MCF 10A (cell line): ENCODE measurements at regions not wholly inside any gene's neighbourhood (a gene's known extent, or its start where the extent isn't known, plus 50 kb on each side); places are given as distances from the start of the nearest gene placed in this dataset.

Source experiments
- BruUV-seq: library from RNA; stranded (reverse); fragments of 400-500 nt; replicated peaks from 2 replicates; lab custom pipeline; 2021; lab: Mats Ljungman, UMichigan
- CTCF ChIA-PET: fragments of 300-600 bp; sonication (Branson Sonifier 250); formaldehyde crosslinking; extraction: SDS; loops from one replicate; lab custom pipeline; 2021; ENCODE audit warnings: antibody characterized with exemption, inconsistent platforms; lab: Yijun Ruan, JAX
- POLR2A ChIA-PET: fragments of 300-600, 350-650 bp; sonication (Branson Sonifier 250); formaldehyde crosslinking; extraction: SDS; loops from one replicate; lab custom pipeline; 2020; ENCODE audit warnings: antibody characterized with exemption, inconsistent platforms; lab: Yijun Ruan, JAX
- DNase-seq: peaks from one replicate; pipeline ENCODE4 v3.0.0-alpha.2; 2018; ENCODE audit not compliant: unreplicated experiment
- H3K27ac Mint-ChIP-seq: one replicate; pipeline ENCODE4 v1.8.0; 2022; ENCODE audit warnings: mild to moderate bottlenecking, low read depth, mixed read lengths; ENCODE audit not compliant: unreplicated experiment
- H3K27me3 Mint-ChIP-seq: one replicate; pipeline ENCODE4 v1.8.0; 2022; ENCODE audit warnings: mixed read lengths; ENCODE audit not compliant: insufficient read depth, unreplicated experiment
- H3K36me3 Mint-ChIP-seq: one replicate; pipeline ENCODE4 v1.8.0; 2022; ENCODE audit warnings: mild to moderate bottlenecking, moderate library complexity, mixed read lengths; ENCODE audit not compliant: insufficient read depth, unreplicated experiment
- H3K4me1 Mint-ChIP-seq: one replicate; pipeline ENCODE4 v1.8.0; 2022; ENCODE audit warnings: mixed read lengths; ENCODE audit not compliant: insufficient read depth, unreplicated experiment
- H3K4me3 Mint-ChIP-seq: one replicate; pipeline ENCODE4 v1.8.0; 2022; ENCODE audit warnings: mild to moderate bottlenecking, moderate library complexity, mixed read lengths; ENCODE audit not compliant: unreplicated experiment
- H3K9me3 Mint-ChIP-seq: one replicate; pipeline ENCODE4 v1.8.0; 2022; ENCODE audit warnings: mixed read lengths; ENCODE audit not compliant: unreplicated experiment
- intact Hi-C: fragments of 100-400 bp; cut with micrococcal nuclease; formaldehyde crosslinking; loops from 2 replicates; pipeline ENCODE4 v1.14.1; 2022
- TF ChIP-seq, protein P1 (sequence below): fragments of 200-600 bp; IDR thresholded peaks from one replicate; pipeline ENCODE4 v1.8.0; 2022; ENCODE audit warnings: antibody characterized with exemption, mild to moderate bottlenecking; ENCODE audit not compliant: unreplicated experiment

DNA sequence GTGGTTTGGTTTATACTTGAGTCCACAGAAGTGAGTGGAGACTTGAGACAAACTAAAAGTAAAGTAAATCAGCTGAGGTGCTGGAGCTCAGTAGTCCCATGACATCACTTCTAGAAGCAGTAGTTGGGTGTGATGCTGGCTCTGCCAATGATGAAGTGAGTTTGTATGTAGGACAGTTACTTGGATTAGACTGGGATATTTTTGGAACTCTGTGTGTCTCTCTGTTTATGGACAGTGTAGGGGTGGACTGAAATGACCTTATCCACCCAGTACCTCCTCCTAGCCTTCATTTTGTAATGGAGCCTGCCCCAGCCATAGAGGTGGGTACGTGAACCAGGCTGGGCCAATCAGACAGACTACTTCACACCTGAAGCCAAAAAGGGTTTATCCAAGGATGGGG lies 52.2 kb downstream of the POLR1D start:
- no peak for DNase-seq
- ChIA-PET CTCF (interaction anchor here (1.6 to 4.9 kb wide), 3 partner anchors 8 to 153 kb away, joined by 4 to 17 read pairs (median 7); no protein-coding TSS in a partner anchor), POLR2A (interaction anchor here (0.7 to 1.0 kb wide), 2 partner anchors 20 to 99 kb away, joined by 3 read pairs; no protein-coding TSS in a partner anchor)
- no peaks in the 10 kb centered on the region for H3K36me3 Mint-ChIP-seq
- no peak overlapping the region for H3K4me3 Mint-ChIP-seq
- intact Hi-C loops, result no loop called here
- TF ChIP-seq, protein P1, sequence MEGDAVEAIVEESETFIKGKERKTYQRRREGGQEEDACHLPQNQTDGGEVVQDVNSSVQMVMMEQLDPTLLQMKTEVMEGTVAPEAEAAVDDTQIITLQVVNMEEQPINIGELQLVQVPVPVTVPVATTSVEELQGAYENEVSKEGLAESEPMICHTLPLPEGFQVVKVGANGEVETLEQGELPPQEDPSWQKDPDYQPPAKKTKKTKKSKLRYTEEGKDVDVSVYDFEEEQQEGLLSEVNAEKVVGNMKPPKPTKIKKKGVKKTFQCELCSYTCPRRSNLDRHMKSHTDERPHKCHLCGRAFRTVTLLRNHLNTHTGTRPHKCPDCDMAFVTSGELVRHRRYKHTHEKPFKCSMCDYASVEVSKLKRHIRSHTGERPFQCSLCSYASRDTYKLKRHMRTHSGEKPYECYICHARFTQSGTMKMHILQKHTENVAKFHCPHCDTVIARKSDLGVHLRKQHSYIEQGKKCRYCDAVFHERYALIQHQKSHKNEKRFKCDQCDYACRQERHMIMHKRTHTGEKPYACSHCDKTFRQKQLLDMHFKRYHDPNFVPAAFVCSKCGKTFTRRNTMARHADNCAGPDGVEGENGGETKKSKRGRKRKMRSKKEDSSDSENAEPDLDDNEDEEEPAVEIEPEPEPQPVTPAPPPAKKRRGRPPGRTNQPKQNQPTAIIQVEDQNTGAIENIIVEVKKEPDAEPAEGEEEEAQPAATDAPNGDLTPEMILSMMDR, result no peak
- H3K9me3 Mint-ChIP-seq, result no peaks in the 10 kb centered on the region
- H3K27me3 Mint-ChIP-seq, result no peaks in the 10 kb centered on the region
- H3K27ac Mint-ChIP-seq, result no peak overlapping the region
- H3K4me1 Mint-ChIP-seq, result peaks cover 13% of the 10 kb centered on the region
- no TSS peak for BruUV-seq

DNA sequence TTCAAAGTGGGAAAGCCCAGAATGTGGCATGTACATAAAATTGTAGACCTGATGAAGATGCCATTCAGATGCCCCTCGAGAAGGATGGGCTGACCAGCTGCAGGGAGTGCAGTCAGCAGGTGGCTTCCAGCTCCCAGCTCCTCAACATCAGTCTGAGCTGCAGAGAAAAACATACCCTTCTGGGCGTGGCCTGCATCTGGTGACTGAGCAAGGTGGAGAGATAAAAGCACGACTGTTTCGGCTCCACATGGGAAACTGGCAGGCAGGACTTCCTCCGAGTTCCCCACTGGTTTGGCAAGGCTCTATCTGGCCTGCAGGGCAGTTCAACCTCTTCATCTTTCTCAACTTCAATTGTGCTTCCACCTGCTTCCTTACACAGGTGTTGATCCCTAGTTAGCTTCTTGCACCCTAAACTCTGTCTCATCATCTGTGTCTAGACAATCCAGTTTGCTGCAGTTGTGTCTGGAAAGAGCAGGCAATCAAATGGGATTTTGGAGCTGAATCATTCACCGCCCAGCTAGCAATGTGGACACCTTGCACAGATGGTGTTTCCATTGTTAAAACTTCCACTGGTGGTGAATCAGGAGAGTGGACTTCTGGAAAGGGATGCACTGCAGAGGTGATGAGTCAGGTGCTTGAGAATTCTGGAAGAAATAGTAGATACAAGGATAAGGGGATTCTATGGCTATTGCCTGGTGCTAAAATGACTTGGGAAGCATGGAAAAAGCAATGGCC lies 56.8 kb downstream of the POLR1D start:
- H3K27ac Mint-ChIP-seq, result peak overlapping the region; percentile 24
- intact Hi-C loops, result no loop called here
- H3K36me3 Mint-ChIP-seq, result no peaks in the 10 kb centered on the region
- H3K4me1 Mint-ChIP-seq, result peaks cover 15% of the 10 kb centered on the region
- ChIA-PET POLR2A (interaction anchor here (0.5 to 2.9 kb wide), 5 partner anchors 14 to 147 kb away, joined by 3 to 26 read pairs (median 9); partner anchors contain the start of gene LNX2), CTCF (interaction anchor here (0.6 to 4.9 kb wide), 4 partner anchors 7 to 222 kb away, joined by 3 to 17 read pairs (median 4); no protein-coding TSS in a partner anchor)
- no peaks in the 10 kb centered on the region for H3K9me3 Mint-ChIP-seq
- TF ChIP-seq, protein P1, result no peak
- no TSS peak for BruUV-seq
- H3K27me3 Mint-ChIP-seq, result no peaks in the 10 kb centered on the region
- DNase-seq, result peak; percentile 65
- no peak overlapping the region for H3K4me3 Mint-ChIP-seq

DNA sequence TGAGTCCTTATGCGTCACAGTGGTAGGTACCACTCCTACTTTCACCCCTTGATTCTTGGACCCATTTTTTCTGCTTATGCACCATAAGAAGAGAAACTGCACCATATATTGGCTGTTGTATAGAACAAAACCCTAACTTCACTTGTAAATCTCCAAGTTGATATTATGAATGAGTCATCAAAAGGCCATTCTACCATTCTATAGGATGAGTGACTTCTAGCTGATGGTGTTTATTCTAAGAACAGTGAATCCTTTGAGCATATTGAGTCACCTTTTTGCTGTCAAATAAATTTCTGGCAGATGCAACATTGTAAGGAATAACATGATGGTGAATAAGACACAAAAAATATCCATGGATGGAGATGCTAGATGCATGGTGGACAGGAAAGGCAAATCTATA lies 57.7 kb downstream of the POLR1D start:
- POLR2A ChIA-PET, result interaction anchor here (0.9 to 2.0 kb wide), 2 partner anchors 13 to 147 kb away, joined by 5 to 11 read pairs; no protein-coding TSS in a partner anchor
- TF ChIP-seq, protein P1, result no peak
- Mint-ChIP-seq H3K36me3 (no peaks in the 10 kb centered on the region), H3K27me3 (no peaks in the 10 kb centered on the region), H3K9me3 (no peaks in the 10 kb centered on the region), H3K4me1 (peaks cover 15% of the 10 kb centered on the region), H3K27ac (no peak overlapping the region), H3K4me3 (no peak overlapping the region)
- DNase-seq, result no peak
- intact Hi-C loops, result no loop called here
- no TSS peak for BruUV-seq
- CTCF ChIA-PET, result interaction anchor here (0.6 kb wide), 1 partner anchor 150 kb away, joined by 3 read pairs; no protein-coding TSS in a partner anchor

DNA sequence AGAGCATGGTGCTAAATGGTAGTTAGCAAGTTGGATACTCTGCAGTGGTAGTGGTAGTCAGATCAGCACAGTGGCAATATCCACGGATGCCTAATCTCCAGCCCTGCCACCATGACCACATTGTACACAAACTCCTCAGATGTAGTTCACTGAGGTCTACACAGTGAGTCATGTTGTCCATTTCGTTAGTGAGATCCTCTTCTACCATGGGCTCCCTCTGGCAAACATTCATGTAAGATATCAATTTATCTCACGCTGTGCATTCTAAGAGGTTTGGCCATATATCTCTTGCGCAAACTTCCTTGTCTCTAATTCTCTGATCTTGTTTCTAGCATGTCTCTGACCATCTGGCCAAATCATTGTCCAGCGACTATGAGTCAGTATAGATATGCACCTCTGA lies 58.2 kb downstream of the POLR1D start:
- BruUV-seq, result no TSS peak
- no peak for DNase-seq
- TF ChIP-seq, protein P1, result no peak
- intact Hi-C loops, result no loop called here
- H3K27ac Mint-ChIP-seq, result no peak overlapping the region
- H3K36me3 Mint-ChIP-seq, result no peaks in the 10 kb centered on the region
- no peaks in the 10 kb centered on the region for H3K27me3 Mint-ChIP-seq
- H3K4me1 Mint-ChIP-seq, result peaks cover 15% of the 10 kb centered on the region
- CTCF ChIA-PET, result no interaction called here
- no peaks in the 10 kb centered on the region for H3K9me3 Mint-ChIP-seq
- POLR2A ChIA-PET, result interaction anchor here (0.5 to 1.1 kb wide), 2 partner anchors 46 to 227 kb away, joined by 3 read pairs; no protein-coding TSS in a partner anchor
- no peak overlapping the region for H3K4me3 Mint-ChIP-seq
